ENCODE measurements at regions not wholly inside any gene's neighbourhood (a gene's known extent, or its start where the extent isn't known, plus 50 kb on each side); places are given as distances from the start of the nearest gene placed in this dataset.

GRCh38 chr20:63096681-63097335 is 90.0 kb upstream of the BHLHE23 start:
- no peak for DNase-seq
- Histone ChIP-seq H3K27ac (ENCODE audit: insufficient read depth in 1 of 2, low read depth in 1 of 2, low read length in 2 of 2, poor library complexity in 1 of 2, severe bottlenecking in 2 of 2) (no peak overlapping the region), H3K27me3 (replicated peaks in 2 of 5; ENCODE audit: control insufficient read depth in 4 of 5, insufficient read depth in 5 of 5, low read length in 4 of 5) (peaks cover 0 to 66% (median 5%) of the 10 kb centered on the region in 5 experiments), H3K36me3 (ENCODE audit: control insufficient read depth in 4 of 4, insufficient read depth in 4 of 4, low read length in 3 of 4) (no peaks in the 10 kb centered on the region), H3K4me3 (ENCODE audit: control insufficient read depth in 1 of 7, extremely low read depth in 1 of 7, insufficient read depth in 4 of 7, low read depth in 2 of 7, low read length in 6 of 7) (no peak overlapping the region), H3K9me3 (ENCODE audit: control extremely low read depth in 1 of 5, control insufficient read depth in 4 of 5, insufficient read depth in 2 of 5, low read depth in 1 of 5, low read length in 4 of 5) (no peaks in the 10 kb centered on the region), H3K4me1 (ENCODE audit: control extremely low read depth in 1 of 4, control insufficient read depth in 4 of 4, insufficient read depth in 4 of 4, low read length in 3 of 4) (peaks cover 0 to 2% (median 1%) of the 10 kb centered on the region in 4 experiments)
- WGBS (ENCODE audit: insufficient coverage): 86% methylated on average over 12 of the region's 13 CpGs
- CTCF ChIA-PET: no interaction called here
- POLR2A ChIA-PET: no interaction called here

GRCh38 chr20:63095718-63096654 is 89.2 kb upstream of the BHLHE23 start:
- CTCF ChIA-PET: no interaction called here
- 73% methylated on average over 18 of the region's 21 CpGs for WGBS (ENCODE audit: insufficient coverage)
- Histone ChIP-seq H3K36me3 (ENCODE audit: control insufficient read depth in 4 of 4, insufficient read depth in 4 of 4, low read length in 3 of 4) (no peaks in the 10 kb centered on the region), H3K9me3 (ENCODE audit: control extremely low read depth in 1 of 5, control insufficient read depth in 4 of 5, insufficient read depth in 2 of 5, low read depth in 1 of 5, low read length in 4 of 5) (no peaks in the 10 kb centered on the region), H3K27me3 (replicated peaks in 2 of 5; ENCODE audit: control insufficient read depth in 4 of 5, insufficient read depth in 5 of 5, low read length in 4 of 5) (peaks cover 0 to 60% (median 5%) of the 10 kb centered on the region in 5 experiments), H3K4me3 (ENCODE audit: control insufficient read depth in 1 of 7, extremely low read depth in 1 of 7, insufficient read depth in 4 of 7, low read depth in 2 of 7, low read length in 6 of 7) (no peak overlapping the region), H3K4me1 (ENCODE audit: control extremely low read depth in 1 of 4, control insufficient read depth in 4 of 4, insufficient read depth in 4 of 4, low read length in 3 of 4) (no peaks in the 10 kb centered on the region), H3K27ac (ENCODE audit: insufficient read depth in 1 of 2, low read depth in 1 of 2, low read length in 2 of 2, poor library complexity in 1 of 2, severe bottlenecking in 2 of 2) (no peak overlapping the region)
- no peak for DNase-seq
- POLR2A ChIA-PET: no interaction called here

- DNase-seq: no peak
- no peak overlapping the region for H3K27ac ChIP-seq (ENCODE audit: insufficient read depth in 1 of 2, low read depth in 1 of 2, low read length in 2 of 2, poor library complexity in 1 of 2, severe bottlenecking in 2 of 2)
- POLR2A ChIA-PET: no interaction called here
- no peaks in the 10 kb centered on the region for H3K9me3 ChIP-seq (ENCODE audit: control extremely low read depth in 1 of 5, control insufficient read depth in 4 of 5, insufficient read depth in 2 of 5, low read depth in 1 of 5, low read length in 4 of 5)
- no peaks in the 10 kb centered on the region for H3K4me1 ChIP-seq (ENCODE audit: control extremely low read depth in 1 of 4, control insufficient read depth in 4 of 4, insufficient read depth in 4 of 4, low read length in 3 of 4)
- WGBS (ENCODE audit: insufficient coverage): 85% methylated on average over 21 of the region's 22 CpGs
- H3K27me3 ChIP-seq (replicated peaks in 2 of 5; ENCODE audit: control insufficient read depth in 4 of 5, insufficient read depth in 5 of 5, low read length in 4 of 5): peaks cover 0 to 55% (median 5%) of the 10 kb centered on the region in 5 experiments
- CTCF ChIA-PET: no interaction called here
- H3K4me3 ChIP-seq (ENCODE audit: control insufficient read depth in 1 of 7, extremely low read depth in 1 of 7, insufficient read depth in 4 of 7, low read depth in 2 of 7, low read length in 6 of 7): no peak overlapping the region
- H3K36me3 ChIP-seq (ENCODE audit: control insufficient read depth in 4 of 4, insufficient read depth in 4 of 4, low read length in 3 of 4): no peaks in the 10 kb centered on the region
Measured at GRCh38 chr20:63094767-63095499, 88.2 kb upstream of the BHLHE23 start.

GRCh38 chr20:63093966-63094766 is 87.4 kb upstream of the BHLHE23 start:
- CTCF ChIA-PET: no interaction called here
- DNase-seq: no peak
- Histone ChIP-seq H3K9me3 (ENCODE audit: control extremely low read depth in 1 of 5, control insufficient read depth in 4 of 5, insufficient read depth in 2 of 5, low read depth in 1 of 5, low read length in 4 of 5) (no peaks in the 10 kb centered on the region), H3K4me1 (ENCODE audit: control extremely low read depth in 1 of 4, control insufficient read depth in 4 of 4, insufficient read depth in 4 of 4, low read length in 3 of 4) (no peaks in the 10 kb centered on the region), H3K27ac (ENCODE audit: insufficient read depth in 1 of 2, low read depth in 1 of 2, low read length in 2 of 2, poor library complexity in 1 of 2, severe bottlenecking in 2 of 2) (no peak overlapping the region), H3K36me3 (ENCODE audit: control insufficient read depth in 4 of 4, insufficient read depth in 4 of 4, low read length in 3 of 4) (no peaks in the 10 kb centered on the region), H3K4me3 (ENCODE audit: control insufficient read depth in 1 of 7, extremely low read depth in 1 of 7, insufficient read depth in 4 of 7, low read depth in 2 of 7, low read length in 6 of 7) (no peak overlapping the region), H3K27me3 (replicated peaks in 2 of 5; ENCODE audit: control insufficient read depth in 4 of 5, insufficient read depth in 5 of 5, low read length in 4 of 5) (peaks cover 0 to 48% (median 5%) of the 10 kb centered on the region in 5 experiments)
- 81% methylated on average over 27 of the region's 37 CpGs for WGBS (ENCODE audit: insufficient coverage)
- POLR2A ChIA-PET: no interaction called here

GRCh38 chr20:63092660-63093215 is 86.0 kb upstream of the BHLHE23 start:
- Histone ChIP-seq H3K27me3 (replicated peaks in 2 of 5; ENCODE audit: control insufficient read depth in 4 of 5, insufficient read depth in 5 of 5, low read length in 4 of 5) (peaks cover 0 to 56% (median 4%) of the 10 kb centered on the region in 5 experiments), H3K36me3 (ENCODE audit: control insufficient read depth in 4 of 4, insufficient read depth in 4 of 4, low read length in 3 of 4) (no peaks in the 10 kb centered on the region), H3K4me1 (ENCODE audit: control extremely low read depth in 1 of 4, control insufficient read depth in 4 of 4, insufficient read depth in 4 of 4, low read length in 3 of 4) (no peaks in the 10 kb centered on the region), H3K4me3 (ENCODE audit: control insufficient read depth in 1 of 7, extremely low read depth in 1 of 7, insufficient read depth in 4 of 7, low read depth in 2 of 7, low read length in 6 of 7) (no peak overlapping the region), H3K9me3 (ENCODE audit: control extremely low read depth in 1 of 5, control insufficient read depth in 4 of 5, insufficient read depth in 2 of 5, low read depth in 1 of 5, low read length in 4 of 5) (no peaks in the 10 kb centered on the region), H3K27ac (ENCODE audit: insufficient read depth in 1 of 2, low read depth in 1 of 2, low read length in 2 of 2, poor library complexity in 1 of 2, severe bottlenecking in 2 of 2) (no peak overlapping the region)
- no peak for DNase-seq
- CTCF ChIA-PET: no interaction called here
- 81% methylated on average over 24 of the region's 25 CpGs for WGBS (ENCODE audit: insufficient coverage)
- POLR2A ChIA-PET: no interaction called here

- Histone ChIP-seq H3K9me3 (ENCODE audit: control extremely low read depth in 1 of 5, control insufficient read depth in 4 of 5, insufficient read depth in 2 of 5, low read depth in 1 of 5, low read length in 4 of 5) (no peaks in the 10 kb centered on the region), H3K27me3 (replicated peaks in 2 of 5; ENCODE audit: control insufficient read depth in 4 of 5, insufficient read depth in 5 of 5, low read length in 4 of 5) (peaks cover 0 to 55% (median 7%) of the 10 kb centered on the region in 5 experiments), H3K27ac (ENCODE audit: insufficient read depth in 1 of 2, low read depth in 1 of 2, low read length in 2 of 2, poor library complexity in 1 of 2, severe bottlenecking in 2 of 2) (no peak overlapping the region), H3K4me1 (ENCODE audit: control extremely low read depth in 1 of 4, control insufficient read depth in 4 of 4, insufficient read depth in 4 of 4, low read length in 3 of 4) (no peaks in the 10 kb centered on the region), H3K4me3 (ENCODE audit: control insufficient read depth in 1 of 7, extremely low read depth in 1 of 7, insufficient read depth in 4 of 7, low read depth in 2 of 7, low read length in 6 of 7) (no peak overlapping the region), H3K36me3 (ENCODE audit: control insufficient read depth in 4 of 4, insufficient read depth in 4 of 4, low read length in 3 of 4) (no peaks in the 10 kb centered on the region)
- POLR2A ChIA-PET: no interaction called here
- no peak for DNase-seq
- CTCF ChIA-PET: no interaction called here
- WGBS (ENCODE audit: insufficient coverage): 87% methylated on average over 20 of the region's 31 CpGs
Measured at GRCh38 chr20:63091901-63092659, 85.3 kb upstream of the BHLHE23 start.

All from common myeloid progenitor, CD34-positive (primary cell).